Fibroblast of mammary gland (primary cell): ENCODE measurements at regions not wholly inside any gene's neighbourhood (a gene's known extent, or its start where the extent isn't known, plus 50 kb on each side); places are given as distances from the start of the nearest gene placed in this dataset.

ENCODE experiments used
- DNase-seq: peaks from one replicate; pipeline ENCODE4 v3.0.0-alpha.2; 2010; ENCODE audit warnings: low read depth
- H3K4me3 ChIP-seq: 2 replicates; pipeline ENCODE4 v1.5.1; 2011; ENCODE audit warnings: low read depth, mild to moderate bottlenecking, low read length, moderate library complexity; ENCODE audit not compliant: control insufficient read depth
- CTCF ChIP-seq: conservative IDR thresholded peaks from 2 replicates; pipeline ENCODE4 v1.5.1; 2011; ENCODE audit warnings: low read depth, low read length, inconsistent platforms; ENCODE audit not compliant: control insufficient read depth, insufficient read depth

GRCh38 chr11:127818625-127819024, 768.7 kb downstream of the ETS1 start:
- no peak for DNase-seq
- H3K4me3 ChIP-seq: no peak overlapping the region
- no peak for TF ChIP-seq CTCF

- TF ChIP-seq CTCF: no peak
- no peak overlapping the region for H3K4me3 ChIP-seq
Observed at GRCh38 chr11:127816962-127817361, 770.4 kb downstream of the ETS1 start.

GRCh38 chr11:127815331-127815730, 772.0 kb downstream of the ETS1 start:
- no peak for DNase-seq
- H3K4me3 ChIP-seq: no peak overlapping the region
- TF ChIP-seq CTCF: no peak

More at GRCh38 chr11:127816962-127817361, 770.4 kb downstream of the ETS1 start:
- no peak for DNase-seq

GRCh38 chr11:127806501-127806900, 780.9 kb downstream of the ETS1 start:
- no peak for DNase-seq
- no peak overlapping the region for H3K4me3 ChIP-seq
- no peak for TF ChIP-seq CTCF

GRCh38 chr11:127805771-127806170, 781.6 kb downstream of the ETS1 start:
- no peak overlapping the region for H3K4me3 ChIP-seq
- no peak for TF ChIP-seq CTCF
- no peak for DNase-seq

GRCh38 chr11:127804747-127805400, 782.5 kb downstream of the ETS1 start:
- no peak for DNase-seq
- no peak for TF ChIP-seq CTCF
- H3K4me3 ChIP-seq: no peak overlapping the region

GRCh38 chr11:127803755-127804154, 783.6 kb downstream of the ETS1 start:
- H3K4me3 ChIP-seq: no peak overlapping the region
- TF ChIP-seq CTCF: no peak
- DNase-seq: no peak
